ENCODE measurements at regions not wholly inside any gene's neighbourhood (a gene's known extent, or its start where the extent isn't known, plus 50 kb on each side); places are given as distances from the start of the nearest gene placed in this dataset.

DNA sequence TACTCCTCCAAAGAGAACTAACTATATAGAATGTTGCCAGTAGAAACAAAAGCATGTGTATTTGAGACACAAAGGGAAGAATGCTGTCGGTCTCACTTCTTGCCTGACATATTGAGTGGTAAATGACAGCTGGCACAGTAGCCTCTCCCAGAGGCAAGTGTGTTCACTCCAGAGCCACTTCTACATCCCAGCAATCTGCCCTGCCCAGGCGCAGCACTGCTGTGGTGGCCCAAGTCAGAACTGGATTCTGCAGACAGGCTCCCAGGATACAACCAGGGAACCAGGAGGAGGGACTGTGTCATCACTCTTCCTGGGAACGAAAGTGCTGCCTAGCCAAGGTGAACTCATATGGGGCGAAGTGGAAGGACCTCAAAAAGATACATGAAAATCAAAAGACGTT, 103.2 kb upstream of the ARMC2 start:
- Histone ChIP-seq H3K36me3 (no peaks in the 10 kb centered on the region), H3K27ac (no peak overlapping the region)

DNA sequence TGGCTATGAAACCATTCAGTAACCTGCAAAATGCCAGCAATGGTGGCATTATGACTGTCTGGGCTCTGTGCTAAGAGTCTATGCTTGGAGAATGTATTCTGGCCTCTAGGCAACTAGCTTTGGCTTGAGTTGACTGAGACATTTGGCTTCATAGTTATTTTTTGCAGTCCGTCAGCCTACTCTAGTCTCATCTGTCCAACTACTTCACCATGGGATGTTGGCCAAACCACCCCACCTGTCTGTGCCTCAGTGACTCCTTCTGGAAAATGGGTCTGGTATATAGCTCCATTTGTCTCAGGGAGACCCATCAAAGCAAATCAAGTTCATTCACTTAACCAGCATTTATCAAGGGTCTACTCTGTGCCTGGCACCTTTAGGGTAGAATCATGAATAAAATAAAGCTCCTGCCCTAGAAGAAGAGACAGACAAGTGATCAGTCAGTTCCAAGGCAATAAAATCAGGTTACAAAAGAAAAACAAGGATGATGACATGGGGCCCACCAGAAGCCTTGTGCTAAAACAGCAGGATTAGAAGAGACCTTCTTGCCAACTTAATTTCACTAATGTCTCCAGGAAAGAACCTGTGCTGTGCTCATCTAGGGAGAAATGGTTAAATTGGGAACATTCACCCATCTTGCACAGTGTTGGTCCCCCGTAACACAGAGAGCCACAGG, 102.4 kb upstream of the ARMC2 start:
- Histone ChIP-seq H3K27ac (no peak overlapping the region), H3K36me3 (no peaks in the 10 kb centered on the region), H3K27me3 (no peaks in the 10 kb centered on the region), H3K4me1 (ENCODE audit: control insufficient read depth in 1 of 2, insufficient read depth in 1 of 2, low read depth in 1 of 2, low read length in 1 of 2) (peaks cover 11 to 14% of the 10 kb centered on the region in 2 experiments), H3K9me3 (no peaks in the 10 kb centered on the region), H3K4me3 (ENCODE audit: low read depth in 1 of 2, low read length in 1 of 2) (no peak overlapping the region)
- TF ChIP-seq, protein P1, sequence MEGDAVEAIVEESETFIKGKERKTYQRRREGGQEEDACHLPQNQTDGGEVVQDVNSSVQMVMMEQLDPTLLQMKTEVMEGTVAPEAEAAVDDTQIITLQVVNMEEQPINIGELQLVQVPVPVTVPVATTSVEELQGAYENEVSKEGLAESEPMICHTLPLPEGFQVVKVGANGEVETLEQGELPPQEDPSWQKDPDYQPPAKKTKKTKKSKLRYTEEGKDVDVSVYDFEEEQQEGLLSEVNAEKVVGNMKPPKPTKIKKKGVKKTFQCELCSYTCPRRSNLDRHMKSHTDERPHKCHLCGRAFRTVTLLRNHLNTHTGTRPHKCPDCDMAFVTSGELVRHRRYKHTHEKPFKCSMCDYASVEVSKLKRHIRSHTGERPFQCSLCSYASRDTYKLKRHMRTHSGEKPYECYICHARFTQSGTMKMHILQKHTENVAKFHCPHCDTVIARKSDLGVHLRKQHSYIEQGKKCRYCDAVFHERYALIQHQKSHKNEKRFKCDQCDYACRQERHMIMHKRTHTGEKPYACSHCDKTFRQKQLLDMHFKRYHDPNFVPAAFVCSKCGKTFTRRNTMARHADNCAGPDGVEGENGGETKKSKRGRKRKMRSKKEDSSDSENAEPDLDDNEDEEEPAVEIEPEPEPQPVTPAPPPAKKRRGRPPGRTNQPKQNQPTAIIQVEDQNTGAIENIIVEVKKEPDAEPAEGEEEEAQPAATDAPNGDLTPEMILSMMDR (IDR thresholded peaks at IDR 0.05), result no peak

More for the DNA sequence above, 103.2 kb upstream of the ARMC2 start:
- Histone ChIP-seq H3K4me3 (ENCODE audit: low read depth in 1 of 2, low read length in 1 of 2) (no peak overlapping the region), H3K27me3 (no peaks in the 10 kb centered on the region), H3K9me3 (no peaks in the 10 kb centered on the region), H3K4me1 (ENCODE audit: control insufficient read depth in 1 of 2, insufficient read depth in 1 of 2, low read depth in 1 of 2, low read length in 1 of 2) (peaks cover 11 to 14% of the 10 kb centered on the region in 2 experiments)
- TF ChIP-seq, protein P1 (IDR thresholded peaks at IDR 0.05), result no peak

DNA sequence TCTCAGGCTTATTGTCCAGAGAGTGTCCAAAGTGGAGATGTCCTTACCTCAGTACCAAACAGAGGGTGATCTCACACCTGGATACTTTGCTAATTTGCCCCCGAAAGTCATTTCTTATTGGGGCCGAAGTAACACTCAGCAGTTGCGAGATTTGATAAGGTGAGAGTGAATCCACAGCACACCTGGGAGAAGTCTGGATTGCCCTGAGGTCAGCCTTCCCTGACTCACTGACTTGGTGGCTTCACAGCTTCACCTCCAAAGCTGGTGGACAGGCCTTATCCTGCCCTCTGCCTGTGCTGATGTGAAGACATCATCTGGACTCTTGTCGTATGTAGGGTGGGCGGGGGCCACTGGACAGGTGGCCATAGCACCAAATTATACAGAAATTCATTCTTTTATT, 101.9 kb upstream of the ARMC2 start:
- Histone ChIP-seq H3K36me3 (no peaks in the 10 kb centered on the region), H3K4me1 (ENCODE audit: control insufficient read depth in 1 of 2, insufficient read depth in 1 of 2, low read depth in 1 of 2, low read length in 1 of 2) (peaks cover 12% of the 10 kb centered on the region in 2 experiments), H3K9me3 (no peaks in the 10 kb centered on the region), H3K27me3 (no peaks in the 10 kb centered on the region), H3K4me3 (ENCODE audit: low read depth in 1 of 2, low read length in 1 of 2) (no peak overlapping the region), H3K27ac (no peak overlapping the region)
- TF ChIP-seq, protein P1 (IDR thresholded peaks at IDR 0.05), result no peak

DNA sequence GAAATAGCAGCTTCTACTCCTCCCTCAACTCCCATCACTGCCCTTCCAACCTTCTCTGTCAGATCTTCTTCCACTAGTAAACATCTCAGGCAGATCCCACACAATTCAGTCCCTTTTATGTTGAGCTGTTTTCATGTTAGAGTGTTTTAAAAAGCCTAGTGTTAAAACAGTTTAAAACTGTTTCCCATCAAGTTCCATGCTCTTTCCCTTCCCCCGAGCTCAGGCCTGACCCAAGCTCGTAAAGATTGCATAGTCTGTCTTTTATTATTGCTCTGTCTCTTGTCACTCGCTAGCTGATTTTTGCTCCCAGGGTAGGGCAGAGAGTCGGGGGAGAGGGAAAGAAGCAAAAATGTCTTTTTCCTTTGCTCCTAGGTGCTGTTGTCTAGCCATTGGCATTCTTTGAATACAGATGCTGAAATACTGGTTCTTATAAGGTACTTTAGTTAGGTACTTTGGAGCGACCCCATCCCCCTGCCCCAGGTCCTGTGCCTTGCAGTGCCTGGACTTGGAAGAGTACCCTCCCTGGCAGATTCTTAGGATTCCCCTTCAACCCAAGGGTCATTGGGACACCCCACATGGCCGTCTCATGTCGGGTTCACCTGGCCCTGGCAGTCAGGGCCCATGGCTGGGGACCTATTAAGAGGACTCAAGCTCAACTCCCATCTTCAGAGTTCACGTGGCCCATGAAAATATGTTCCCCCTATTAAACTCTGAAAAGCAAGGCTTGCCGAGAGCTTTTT, 101.2 kb upstream of the ARMC2 start:
- Histone ChIP-seq H3K4me1 (ENCODE audit: control insufficient read depth in 1 of 2, insufficient read depth in 1 of 2, low read depth in 1 of 2, low read length in 1 of 2) (peaks cover 6 to 9% of the 10 kb centered on the region in 2 experiments), H3K27ac (no peak overlapping the region), H3K36me3 (no peaks in the 10 kb centered on the region), H3K27me3 (no peaks in the 10 kb centered on the region), H3K4me3 (ENCODE audit: low read depth in 1 of 2, low read length in 1 of 2) (no peak overlapping the region), H3K9me3 (no peaks in the 10 kb centered on the region)
- TF ChIP-seq, protein P1 (IDR thresholded peaks at IDR 0.05), result no peak

DNA sequence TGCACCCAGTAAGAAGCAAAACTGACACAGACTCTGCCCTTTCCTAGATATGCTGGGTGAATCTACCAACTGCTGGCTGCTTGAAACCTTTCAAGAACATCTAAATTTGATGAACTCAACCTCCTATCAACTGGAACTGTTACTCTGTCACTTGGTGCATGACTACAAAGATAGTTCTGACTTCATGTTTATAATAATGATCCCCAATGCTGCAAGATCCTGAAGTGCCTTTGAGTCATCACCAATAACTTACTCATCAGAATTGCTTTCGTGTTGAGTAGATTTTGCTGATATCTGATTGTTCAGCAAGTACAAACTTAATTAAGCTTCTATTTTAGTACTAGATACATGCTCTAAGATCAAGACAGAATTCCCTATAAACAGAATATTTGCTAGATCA, 100.2 kb upstream of the ARMC2 start:
- H3K27ac ChIP-seq, result no peak overlapping the region
- H3K4me3 ChIP-seq (ENCODE audit: low read depth in 1 of 2, low read length in 1 of 2), result no peak overlapping the region
- H3K27me3 ChIP-seq, result no peaks in the 10 kb centered on the region
- H3K9me3 ChIP-seq, result no peaks in the 10 kb centered on the region
- H3K36me3 ChIP-seq, result no peaks in the 10 kb centered on the region
- TF ChIP-seq, protein P1 (IDR thresholded peaks at IDR 0.05), result no peak
- H3K4me1 ChIP-seq (ENCODE audit: control insufficient read depth in 1 of 2, insufficient read depth in 1 of 2, low read depth in 1 of 2, low read length in 1 of 2), result peaks cover 0 to 3% of the 10 kb centered on the region in 2 experiments

All from neutrophil (primary cell).